GM21825 (cell line): ENCODE measurements at regions not wholly inside any gene's neighbourhood (a gene's known extent, or its start where the extent isn't known, plus 50 kb on each side); places are given as distances from the start of the nearest gene placed in this dataset.
A peak's percentile ranks its signal among the peaks of the same experiment; 100 is the strongest.
"Not testable (repeated sequence)": the region's sequence is repeated elsewhere in the genome, so short reads cannot be mapped to it uniquely, and the experiment has no call there.

Experiments
- ATAC-seq: cut with Tn5 transposase; IDR thresholded peaks from one replicate; pipeline ENCODE4 v1.9.1; 2021; ENCODE audit warnings: mild to moderate bottlenecking, moderate library complexity; ENCODE audit not compliant: unreplicated experiment

DNA sequence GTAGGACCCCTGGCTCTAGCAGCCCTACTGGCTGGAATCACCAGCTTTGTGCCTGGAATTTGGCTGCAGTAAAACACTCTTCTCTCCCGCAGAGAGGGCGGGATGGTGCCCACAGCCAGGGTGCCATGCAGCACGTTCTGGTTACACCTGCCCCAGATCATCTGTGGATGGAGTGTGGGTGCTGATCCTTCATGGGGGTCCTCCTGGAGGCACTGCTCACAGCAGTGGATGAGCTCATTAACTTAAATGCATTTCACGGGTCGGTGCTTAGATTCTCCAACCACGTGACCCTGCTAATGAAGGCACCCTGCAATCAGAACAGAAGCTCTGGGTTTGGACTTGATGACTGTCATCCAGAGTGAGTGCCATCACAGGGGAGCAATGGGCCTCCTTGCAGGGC lies 138.6 kb upstream of the AFDN start:
- ATAC-seq, result no peak

DNA sequence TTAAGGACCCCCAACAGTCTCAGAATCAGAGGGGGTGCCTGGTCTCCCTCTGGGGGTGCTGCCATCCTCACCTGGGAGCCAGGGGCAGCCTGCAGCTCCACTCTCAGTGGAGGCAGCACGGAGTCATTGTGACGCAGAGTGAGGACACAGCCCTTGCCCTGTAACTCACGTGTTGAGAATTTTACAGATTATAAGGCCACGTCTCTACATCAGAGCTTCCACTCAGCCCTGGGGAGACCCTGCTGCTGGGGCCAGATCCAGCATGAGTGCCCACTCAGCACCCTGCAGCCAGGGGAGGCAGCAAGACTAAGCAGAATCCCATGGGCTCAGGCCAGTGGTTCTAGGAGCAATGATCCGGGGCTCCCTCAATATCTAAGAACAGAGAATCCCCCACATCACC lies 137.4 kb upstream of the AFDN start:
- ATAC-seq, result no peak

DNA sequence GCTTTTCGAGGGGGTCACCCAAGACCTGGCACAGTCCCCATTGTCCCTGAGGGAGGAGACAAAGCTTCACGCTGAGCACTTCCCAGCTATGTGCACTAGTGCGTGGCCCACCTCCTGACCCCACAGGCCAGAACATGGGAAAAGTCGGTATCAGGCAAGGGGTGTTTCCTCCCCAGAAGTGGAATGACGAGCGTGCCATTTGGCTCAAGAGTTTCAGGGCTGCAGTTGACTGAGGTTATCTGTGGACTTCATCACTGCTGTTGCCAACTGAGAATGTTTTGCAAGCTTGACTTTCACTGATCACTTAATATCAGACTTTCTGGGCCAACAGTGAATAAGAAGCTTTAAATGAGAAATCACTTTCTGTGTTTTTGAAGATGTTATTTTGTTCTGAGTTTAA lies 137.0 kb upstream of the AFDN start:
- ATAC-seq, result no peak

DNA sequence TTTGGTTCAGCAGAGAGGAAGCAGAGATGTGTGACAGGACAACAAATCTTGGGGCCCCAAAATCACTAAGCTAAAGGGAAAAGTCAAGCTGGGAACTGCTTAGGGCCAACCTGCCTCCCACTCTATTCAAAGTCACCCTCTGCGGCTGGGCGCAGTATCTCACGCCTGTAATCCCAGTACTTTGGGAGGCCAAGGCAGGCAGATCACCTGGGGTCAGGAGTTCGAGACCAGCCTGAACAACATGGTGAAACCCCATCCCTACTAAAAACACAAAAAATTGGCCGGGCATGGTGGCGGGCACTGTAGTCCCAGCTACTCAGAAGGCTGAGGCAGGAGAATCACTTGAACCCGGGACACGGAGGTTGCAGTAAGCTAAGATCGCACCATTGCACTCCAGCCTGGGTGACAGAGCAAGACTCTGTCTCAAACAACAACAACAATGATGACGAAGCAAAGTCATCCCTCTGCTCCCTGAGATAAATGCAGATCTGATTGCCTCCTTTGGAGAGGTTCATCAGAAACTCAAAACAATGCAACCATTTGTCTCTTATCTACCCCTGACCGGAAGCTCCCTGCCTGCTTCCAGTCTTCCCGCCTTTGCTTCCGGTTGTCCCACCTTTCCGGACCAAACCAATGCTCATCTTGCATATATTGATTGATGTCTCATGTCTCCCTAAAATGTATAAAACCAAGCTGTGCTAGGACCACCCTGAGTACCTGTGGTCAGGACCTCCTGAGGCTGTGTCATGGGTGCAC lies 136.4 kb upstream of the AFDN start:
- ATAC-seq, result not testable (repeated sequence)

DNA sequence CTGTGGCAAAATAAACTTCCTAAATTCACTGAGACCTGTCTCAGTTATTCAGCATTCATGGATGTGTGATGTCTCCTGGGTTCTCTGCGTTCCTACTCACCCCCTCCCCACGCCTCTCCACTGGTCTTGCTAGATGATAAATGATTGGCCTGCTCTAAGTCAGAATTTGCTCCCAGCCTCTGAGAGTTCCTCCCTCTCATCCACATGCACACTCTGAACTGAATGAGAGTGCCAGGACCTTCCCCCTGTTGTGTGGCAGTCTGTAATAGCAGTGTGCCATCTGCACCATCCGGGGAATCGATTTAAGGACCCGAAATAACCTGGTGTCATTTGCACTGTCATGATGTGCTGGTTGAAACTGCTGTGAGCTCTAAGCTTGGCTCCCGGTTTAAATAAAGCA lies 135.8 kb upstream of the AFDN start:
- ATAC-seq, result no peak

- no peak for ATAC-seq
Measured at GRCh38 chr6:167691533-167692312, 135.0 kb upstream of the AFDN start.

GRCh38 chr6:167693478-167693877 lies 133.2 kb upstream of the AFDN start:
- not testable (repeated sequence) for ATAC-seq

GRCh38 chr6:167695831-167696230 lies 130.9 kb upstream of the AFDN start:
- ATAC-seq, result no peak

DNA sequence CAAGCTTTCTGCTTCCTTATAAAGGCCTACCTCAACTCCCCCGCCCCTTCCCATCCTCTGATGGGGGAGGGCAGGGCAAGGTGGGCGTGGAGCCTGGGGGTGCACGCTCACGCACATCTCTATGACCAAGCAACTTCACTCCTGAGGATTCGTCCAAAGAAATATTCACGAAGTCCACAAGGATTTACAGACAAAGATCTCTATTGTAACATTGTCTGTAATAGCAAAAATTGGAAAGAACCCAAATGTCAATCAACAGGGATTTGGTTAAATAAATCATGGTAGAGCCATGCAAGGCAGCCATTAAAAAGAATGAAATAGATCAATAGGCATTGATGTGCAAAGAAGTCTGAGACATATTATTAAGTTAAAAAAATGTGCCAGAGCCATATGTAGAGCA lies 130.4 kb upstream of the AFDN start:
- ATAC-seq, result no peak

DNA sequence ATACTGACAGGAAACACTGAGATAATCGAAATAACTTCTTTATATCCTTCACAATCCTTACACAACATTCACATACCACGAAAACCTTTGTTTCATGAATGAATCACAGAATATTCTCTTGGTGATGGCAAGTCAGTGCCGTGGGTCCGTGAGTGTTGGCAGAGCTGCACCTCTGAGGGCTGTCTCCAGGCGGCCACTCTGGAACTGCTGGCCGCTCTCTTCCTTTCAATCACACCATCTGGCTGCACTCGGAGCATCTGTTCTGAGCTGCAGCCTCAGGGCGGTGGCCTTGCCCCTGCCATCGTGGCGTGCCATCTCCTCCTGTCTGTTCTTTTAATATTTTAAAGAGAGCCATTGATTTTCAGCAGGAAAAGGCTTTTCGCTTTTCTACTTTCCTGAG lies 129.4 kb upstream of the AFDN start:
- ATAC-seq, result no peak

DNA sequence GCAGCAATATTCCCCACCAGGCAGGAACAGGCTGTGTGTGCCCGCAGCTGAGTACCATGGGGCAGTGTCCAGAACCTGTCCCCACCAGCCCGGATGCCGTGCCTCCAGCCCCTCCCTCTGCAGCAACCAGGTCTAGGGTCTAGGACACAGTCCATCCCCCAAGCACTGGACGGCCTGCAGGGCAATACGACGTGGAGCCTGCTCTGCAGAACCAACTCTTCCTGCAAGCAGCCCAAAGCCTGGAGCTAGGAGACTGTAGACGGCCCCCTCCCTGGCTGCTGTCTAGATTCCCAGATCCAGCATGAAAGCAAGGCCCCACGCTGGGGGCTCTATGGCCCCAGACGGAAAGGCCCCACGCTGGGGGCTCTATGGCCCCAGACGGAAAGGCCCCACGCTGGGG lies 128.2 kb upstream of the AFDN start:
- ATAC-seq, result no peak

GRCh38 chr6:167699141-167699931 lies 127.4 kb upstream of the AFDN start:
- ATAC-seq, result peak; percentile 95

- ATAC-seq, result no peak
Measured at GRCh38 chr6:167700199-167700598, 126.5 kb upstream of the AFDN start.

DNA sequence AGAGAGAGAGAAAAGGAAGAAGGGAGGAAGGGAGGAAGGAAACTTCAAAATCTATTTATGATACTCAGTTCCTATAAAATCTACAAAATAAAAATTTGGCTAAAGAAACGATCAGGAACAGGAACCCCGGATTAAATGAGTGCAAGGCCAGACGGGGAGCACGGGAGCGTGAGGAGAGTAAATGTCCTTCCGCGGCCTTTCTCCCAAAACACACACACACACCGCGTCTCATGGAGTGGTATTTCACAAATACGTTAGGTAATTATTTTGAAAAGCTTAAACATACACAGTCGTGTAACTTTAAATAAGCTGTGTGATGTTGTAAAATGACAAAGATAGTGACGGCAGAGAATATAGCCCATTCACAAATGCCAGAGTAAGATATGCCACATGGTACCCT lies 125.7 kb upstream of the AFDN start:
- ATAC-seq, result no peak

- no peak for ATAC-seq
Measured at GRCh38 chr6:167702241-167702827, 124.4 kb upstream of the AFDN start.

DNA sequence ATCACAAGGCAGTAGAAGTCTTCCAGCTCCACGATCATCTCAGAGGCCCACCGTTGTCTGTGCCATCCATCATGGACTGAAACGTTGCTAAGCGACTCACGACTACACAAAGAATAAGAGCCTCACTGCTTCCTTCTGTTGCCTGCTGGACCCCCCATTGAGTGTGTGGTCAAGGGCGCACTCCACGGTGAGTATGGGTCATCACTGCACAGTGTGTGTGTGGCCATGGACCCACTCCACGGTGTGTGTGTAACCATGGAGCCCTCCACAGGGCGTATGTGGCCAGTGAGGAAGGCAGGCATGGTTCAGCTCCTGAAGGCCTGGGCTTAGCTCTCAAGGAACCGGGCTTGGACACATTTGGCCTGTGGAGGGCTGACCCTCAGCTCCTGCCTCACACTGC lies 123.4 kb upstream of the AFDN start:
- ATAC-seq, result no peak

- no peak for ATAC-seq
Measured at GRCh38 chr6:167703781-167704180, 122.9 kb upstream of the AFDN start.

DNA sequence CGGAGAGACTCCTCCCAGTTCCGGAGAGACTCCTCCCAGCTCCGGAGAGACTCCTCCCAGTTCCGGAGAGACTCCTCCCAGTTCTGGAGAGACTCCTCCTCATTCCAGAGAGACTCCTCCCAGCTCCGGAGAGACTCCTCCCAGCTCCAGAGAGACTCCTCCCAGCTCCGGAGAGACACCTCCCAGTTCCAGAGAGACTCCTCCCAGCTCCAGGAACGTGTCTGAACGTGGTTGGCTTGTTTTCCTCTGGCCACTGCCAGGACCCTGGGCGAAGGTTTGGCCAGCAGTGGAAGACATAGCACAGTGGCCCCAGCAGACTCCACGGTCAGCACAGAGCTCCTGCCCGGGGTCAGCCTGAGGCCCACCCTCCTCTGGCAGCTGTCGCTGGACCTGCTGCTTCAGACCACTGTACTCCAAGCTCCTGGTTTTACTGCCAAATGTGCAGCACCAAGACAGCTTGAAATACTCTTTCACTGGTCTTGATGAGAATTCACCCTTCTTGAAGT lies 122.3 kb upstream of the AFDN start:
- no peak for ATAC-seq

DNA sequence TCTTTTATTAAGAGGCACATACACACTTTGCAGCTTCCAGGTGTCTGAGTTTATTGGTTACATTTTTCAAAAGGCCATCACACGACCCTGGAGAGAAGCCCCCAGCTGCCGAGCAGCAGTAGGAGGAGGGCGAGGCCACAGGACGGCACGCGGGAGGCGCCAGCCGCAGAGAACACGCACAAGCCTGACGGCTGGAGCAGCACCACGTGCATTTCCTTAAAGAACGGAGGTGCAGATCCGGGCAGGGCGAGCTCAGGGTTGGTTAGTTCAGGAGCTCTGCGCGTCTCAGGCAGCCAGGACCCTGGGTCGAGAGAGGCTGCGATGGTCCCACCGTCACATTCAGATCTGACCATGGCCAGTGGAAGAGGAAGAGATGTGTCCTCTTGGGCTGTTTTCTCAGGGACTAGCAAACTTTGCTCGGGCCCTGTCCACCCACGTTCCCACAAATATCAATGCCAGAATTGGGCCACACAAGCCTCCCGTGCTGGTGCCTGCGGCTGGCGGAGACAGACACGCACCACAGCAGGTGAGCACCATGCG lies 121.4 kb upstream of the AFDN start:
- no peak for ATAC-seq

GRCh38 chr6:167706313-167707109 lies 120.2 kb upstream of the AFDN start:
- ATAC-seq, result peak; percentile 95
